ENCODE measurements at regions not wholly inside any gene's neighbourhood (a gene's known extent, or its start where the extent isn't known, plus 50 kb on each side); places are given as distances from the start of the nearest gene placed in this dataset.

GRCh38 chr2:217327953-217328621, 468.2 kb upstream of the TNP1 start:
- no peak for DNase-seq

GRCh38 chr2:217326238-217327022, 466.6 kb upstream of the TNP1 start:
- DNase-seq = no peak

DNA sequence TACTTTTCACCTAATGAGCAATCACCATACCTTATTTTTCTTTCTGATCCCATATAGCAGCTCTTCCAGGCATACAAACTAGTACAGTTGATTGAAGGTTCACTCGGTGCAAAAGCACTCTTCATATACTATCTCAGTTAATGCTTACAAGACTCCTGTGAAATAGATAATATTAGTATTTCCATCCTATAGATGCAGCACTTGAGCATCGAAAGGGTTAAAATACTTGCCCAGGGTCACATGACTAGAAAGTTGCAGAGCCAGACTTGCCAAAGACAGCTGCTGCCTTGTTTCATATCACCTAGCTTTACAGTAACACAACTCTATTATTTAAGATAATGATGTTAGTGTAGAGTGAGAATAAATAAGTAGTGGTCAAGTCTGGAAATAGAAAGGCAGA, 466.0 kb upstream of the TNP1 start:
- DNase-seq = no peak

GRCh38 chr2:217325251-217325650, 465.4 kb upstream of the TNP1 start:
- no peak for DNase-seq

GRCh38 chr2:217316743-217317142, 456.9 kb upstream of the TNP1 start:
- DNase-seq = no peak

- no peak for DNase-seq
Measured at GRCh38 chr2:217314021-217314460, 454.2 kb upstream of the TNP1 start.

DNA sequence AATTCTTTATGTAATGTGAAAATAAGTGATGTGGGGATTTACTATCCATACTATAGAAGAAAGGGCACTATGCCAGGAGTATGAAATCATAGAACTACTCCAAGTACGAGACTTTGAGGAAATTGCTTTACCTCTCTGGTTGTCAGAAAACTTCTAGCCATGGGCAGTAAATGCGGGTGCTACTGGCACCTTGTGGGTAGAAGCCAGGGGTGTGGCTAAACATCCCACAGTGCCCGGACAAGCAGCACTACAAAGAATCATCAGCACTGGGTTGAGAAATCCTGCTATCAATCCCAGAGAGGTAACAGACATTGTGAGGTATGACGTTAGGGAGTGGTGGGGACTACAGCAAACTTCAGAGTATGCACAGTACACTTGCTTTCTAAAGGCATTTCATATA, 453.5 kb upstream of the TNP1 start:
- DNase-seq = no peak

GRCh38 chr2:217309056-217309455, 449.2 kb upstream of the TNP1 start:
- DNase-seq = no peak

DNA sequence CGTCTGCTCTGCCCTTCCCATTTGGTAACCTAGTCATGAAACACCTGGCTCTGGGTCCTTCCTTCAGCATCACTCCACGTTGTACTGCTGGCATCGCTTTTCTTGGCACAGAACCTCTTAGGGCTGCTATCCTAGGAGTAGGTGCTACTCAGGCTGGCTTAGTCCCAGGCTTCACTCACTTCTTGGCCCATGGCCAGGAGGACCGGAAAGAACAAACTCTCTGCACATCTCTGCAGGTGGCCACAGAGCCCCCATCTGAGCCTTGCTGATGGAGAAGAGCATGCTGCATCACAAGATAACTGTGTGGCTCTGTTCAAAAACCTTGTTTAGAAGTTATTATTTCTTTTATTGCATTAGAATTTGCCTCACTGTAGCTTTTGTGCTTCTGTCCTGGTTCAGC, 447.2 kb upstream of the TNP1 start:
- no peak for DNase-seq

GRCh38 chr2:217305882-217306281, 446.0 kb upstream of the TNP1 start:
- DNase-seq = no peak

- DNase-seq = no peak
Measured at GRCh38 chr2:217304582-217304981, 444.7 kb upstream of the TNP1 start.

DNA sequence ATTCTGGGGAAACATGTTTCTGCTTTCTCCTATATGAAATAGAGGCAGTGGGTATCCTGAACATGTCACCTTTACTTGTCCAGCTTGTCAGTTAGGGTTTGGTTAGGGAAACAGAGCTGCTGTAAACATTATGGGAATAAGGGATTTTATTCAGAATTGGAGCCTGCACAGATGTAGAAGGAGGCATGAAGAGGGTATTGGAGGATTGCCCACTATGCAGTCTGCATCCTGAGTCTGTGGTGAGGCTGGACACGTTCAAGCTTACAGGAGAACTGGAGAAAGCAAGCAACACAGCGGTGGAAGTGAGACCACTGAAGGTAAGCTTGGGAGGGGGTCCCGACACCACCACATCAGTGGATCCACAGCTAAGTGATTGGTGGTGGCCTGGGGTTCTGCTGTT, 443.0 kb upstream of the TNP1 start:
- DNase-seq = no peak

GRCh38 chr2:217301142-217301925, 441.5 kb upstream of the TNP1 start:
- no peak for DNase-seq

GRCh38 chr2:217299590-217299989, 439.7 kb upstream of the TNP1 start:
- no peak for DNase-seq

- no peak for DNase-seq
Measured at GRCh38 chr2:217297096-217297495, 437.2 kb upstream of the TNP1 start.

DNA sequence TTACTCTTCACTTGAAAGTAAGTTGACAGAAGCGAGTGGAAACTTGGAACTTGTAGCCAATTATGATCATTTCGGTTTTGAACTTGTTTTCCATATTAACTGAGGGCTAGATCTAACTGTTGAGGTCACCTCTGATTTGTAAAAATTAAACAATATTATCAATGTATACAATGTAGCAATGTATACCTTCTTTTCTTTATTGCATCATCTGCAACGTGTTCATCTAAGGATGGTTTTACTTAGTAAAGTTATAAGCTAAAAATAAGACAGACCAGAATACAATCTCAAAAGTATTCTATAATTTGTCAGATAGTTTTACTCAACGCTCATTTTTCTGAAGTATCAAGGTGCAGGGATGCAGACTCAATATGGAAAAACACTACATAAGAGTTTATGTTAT, 435.0 kb upstream of the TNP1 start:
- no peak for DNase-seq

GRCh38 chr2:217294211-217294610, 434.3 kb upstream of the TNP1 start:
- no peak for DNase-seq

- no peak for DNase-seq
Measured at GRCh38 chr2:217293607-217294006, 433.7 kb upstream of the TNP1 start.

GRCh38 chr2:217293046-217293445, 433.2 kb upstream of the TNP1 start:
- no peak for DNase-seq

DNA sequence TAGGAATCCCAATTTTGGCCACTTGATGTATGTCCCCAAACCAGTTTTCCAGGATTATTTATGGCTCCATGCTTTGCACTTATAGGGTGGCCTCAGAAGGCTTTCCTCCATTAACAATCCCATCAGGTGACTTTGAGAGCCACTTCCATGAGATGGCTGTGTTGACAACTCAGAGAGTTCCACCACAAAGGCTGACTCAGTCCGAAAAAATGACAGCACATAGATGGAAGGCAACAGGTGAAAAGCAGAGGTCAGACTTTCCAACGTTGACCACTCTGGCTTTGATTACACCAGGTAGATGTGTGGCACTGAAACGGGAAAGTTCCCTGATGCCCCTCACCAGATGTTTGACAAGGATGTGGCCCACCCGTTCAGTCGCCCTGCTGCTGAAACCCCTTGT, 431.4 kb upstream of the TNP1 start:
- DNase-seq = no peak

DNA sequence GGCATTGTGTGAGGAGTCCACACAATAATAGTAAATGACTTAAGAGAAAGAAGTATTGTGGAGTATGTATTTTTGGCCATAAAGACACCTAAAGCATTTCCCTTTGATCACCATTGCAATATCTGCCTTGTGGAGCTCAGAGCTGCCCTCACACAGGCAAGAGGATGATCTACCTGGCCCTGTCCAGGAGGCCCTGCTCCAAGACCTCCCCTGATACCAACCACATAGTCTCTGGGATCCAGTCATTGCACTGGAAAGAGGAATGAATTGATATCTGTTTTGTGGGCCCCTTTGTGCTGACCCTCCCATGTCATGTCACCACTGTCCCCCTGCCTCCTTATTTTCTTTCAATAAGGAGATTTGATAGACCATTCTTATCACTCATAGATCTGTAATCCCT, 430.6 kb upstream of the TNP1 start:
- DNase-seq = no peak

- DNase-seq = no peak
Measured at GRCh38 chr2:217289907-217290280, 430.0 kb upstream of the TNP1 start.

- no peak for DNase-seq
Measured at GRCh38 chr2:217289177-217289906, 429.5 kb upstream of the TNP1 start.
